Neural progenitor cell (in vitro differentiated cells): ENCODE measurements at regions not wholly inside any gene's neighbourhood (a gene's known extent, or its start where the extent isn't known, plus 50 kb on each side); places are given as distances from the start of the nearest gene placed in this dataset.

Experiments
- CTCF ChIP-seq: fragments of 200-600 bp; sonication (generic); IDR thresholded peaks from 2 replicates; pipeline ENCODE4 v1.5.1; 2017; ENCODE audit warnings: antibody characterized with exemption, mild to moderate bottlenecking
- EZH2phosphoT487 ChIP-seq: fragments of 200-600 bp; sonication (generic); IDR thresholded peaks from 2 replicates; pipeline ENCODE4 v1.6.1; 2017; ENCODE audit warnings: antibody characterized with exemption

GRCh38 chr1:81493102-81493869 is 307.4 kb upstream of the ADGRL2 start:
- TF ChIP-seq EZH2phosphoT487 (no peak), CTCF (no peak)
